Astrocyte of the spinal cord (primary cell): ENCODE measurements at regions not wholly inside any gene's neighbourhood (a gene's known extent, or its start where the extent isn't known, plus 50 kb on each side); places are given as distances from the start of the nearest gene placed in this dataset.

Experiments used
- DNase-seq: peaks from one replicate; pipeline ENCODE4 v3.0.0; 2011; ENCODE audit warnings: low read depth, low spot score
- H3K4me3 ChIP-seq: 2 replicates; pipeline ENCODE4 v1.5.1; 2011; ENCODE audit warnings: low read depth, mild to moderate bottlenecking, low read length, moderate library complexity
- in situ Hi-C: cut with HindIII; loops from 2 replicates; pipeline ENCODE4 v1.10.0; 2017; ENCODE audit warnings: low sequenced_read_pairs
- TF ChIP-seq, protein P1 (sequence below): IDR thresholded peaks from 2 replicates; pipeline ENCODE4 v1.5.1; 2012; ENCODE audit warnings: low read depth, mild to moderate bottlenecking, low read length, inconsistent platforms

DNA sequence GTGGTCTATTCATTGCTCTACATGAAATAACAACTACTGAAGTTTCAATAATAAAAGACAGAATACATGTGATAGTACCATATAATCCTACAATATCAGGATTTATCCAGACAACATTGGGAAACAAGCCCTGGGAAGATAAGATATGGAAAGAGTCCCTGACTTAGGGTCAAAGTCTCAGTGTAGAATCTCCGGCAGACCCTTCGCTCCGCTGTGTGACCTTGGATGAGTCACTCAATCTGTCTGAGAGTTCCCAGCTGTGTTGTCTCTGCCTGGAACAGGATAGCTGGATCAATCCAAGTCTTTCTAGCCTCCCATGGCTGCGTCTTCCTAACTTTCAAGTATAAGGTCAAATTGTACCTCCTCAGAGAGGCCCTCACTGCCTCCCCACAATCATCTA, 335.9 kb downstream of the TMEM114 start:
- TF ChIP-seq, protein P1, sequence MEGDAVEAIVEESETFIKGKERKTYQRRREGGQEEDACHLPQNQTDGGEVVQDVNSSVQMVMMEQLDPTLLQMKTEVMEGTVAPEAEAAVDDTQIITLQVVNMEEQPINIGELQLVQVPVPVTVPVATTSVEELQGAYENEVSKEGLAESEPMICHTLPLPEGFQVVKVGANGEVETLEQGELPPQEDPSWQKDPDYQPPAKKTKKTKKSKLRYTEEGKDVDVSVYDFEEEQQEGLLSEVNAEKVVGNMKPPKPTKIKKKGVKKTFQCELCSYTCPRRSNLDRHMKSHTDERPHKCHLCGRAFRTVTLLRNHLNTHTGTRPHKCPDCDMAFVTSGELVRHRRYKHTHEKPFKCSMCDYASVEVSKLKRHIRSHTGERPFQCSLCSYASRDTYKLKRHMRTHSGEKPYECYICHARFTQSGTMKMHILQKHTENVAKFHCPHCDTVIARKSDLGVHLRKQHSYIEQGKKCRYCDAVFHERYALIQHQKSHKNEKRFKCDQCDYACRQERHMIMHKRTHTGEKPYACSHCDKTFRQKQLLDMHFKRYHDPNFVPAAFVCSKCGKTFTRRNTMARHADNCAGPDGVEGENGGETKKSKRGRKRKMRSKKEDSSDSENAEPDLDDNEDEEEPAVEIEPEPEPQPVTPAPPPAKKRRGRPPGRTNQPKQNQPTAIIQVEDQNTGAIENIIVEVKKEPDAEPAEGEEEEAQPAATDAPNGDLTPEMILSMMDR, result no peak
- in situ Hi-C loops, result no loop called here
- no peak overlapping the region for H3K4me3 ChIP-seq
- DNase-seq, result no peak

DNA sequence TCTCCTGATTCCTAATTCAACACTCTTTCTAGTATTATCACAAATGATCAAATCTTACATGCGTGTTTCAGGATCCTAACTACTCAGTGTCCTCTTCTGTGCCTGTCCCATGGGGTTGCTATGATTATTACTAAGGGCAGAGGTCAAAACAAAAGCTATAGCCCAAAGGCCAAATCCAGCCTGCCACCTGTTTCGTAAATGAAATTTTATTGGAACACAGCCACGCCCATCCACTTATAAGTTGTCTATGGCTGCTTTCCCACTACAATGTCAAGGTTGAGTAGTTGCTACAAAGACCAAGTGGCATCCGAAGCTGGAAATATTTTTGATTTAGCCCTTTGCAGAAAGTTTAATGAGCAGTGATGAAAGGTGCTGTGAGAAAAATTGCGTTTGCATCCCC, 336.6 kb downstream of the TMEM114 start:
- TF ChIP-seq, protein P1, result no peak
- no peak overlapping the region for H3K4me3 ChIP-seq
- in situ Hi-C loops, result no loop called here
- DNase-seq, result no peak

DNA sequence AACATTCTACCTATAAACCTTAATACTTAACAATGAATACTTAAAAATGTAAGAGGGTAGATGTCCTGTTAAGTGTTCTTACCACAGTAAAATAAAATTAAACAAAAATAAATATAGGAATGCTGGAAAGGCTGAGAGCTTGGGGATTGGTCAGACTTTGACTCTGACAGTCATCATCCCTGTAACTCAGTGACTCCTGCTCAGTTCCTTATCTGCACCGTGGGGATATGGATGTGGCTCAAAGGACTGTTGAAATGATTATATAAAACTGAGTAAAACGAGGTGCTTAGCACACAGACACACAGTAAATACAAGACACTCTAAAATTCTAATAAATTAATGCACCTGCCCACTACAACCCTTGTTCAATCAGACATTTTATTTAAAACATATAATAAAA, 338.6 kb downstream of the TMEM114 start:
- H3K4me3 ChIP-seq, result no peak overlapping the region
- DNase-seq, result no peak
- TF ChIP-seq, protein P1, result no peak
- in situ Hi-C loops, result no loop called here

DNA sequence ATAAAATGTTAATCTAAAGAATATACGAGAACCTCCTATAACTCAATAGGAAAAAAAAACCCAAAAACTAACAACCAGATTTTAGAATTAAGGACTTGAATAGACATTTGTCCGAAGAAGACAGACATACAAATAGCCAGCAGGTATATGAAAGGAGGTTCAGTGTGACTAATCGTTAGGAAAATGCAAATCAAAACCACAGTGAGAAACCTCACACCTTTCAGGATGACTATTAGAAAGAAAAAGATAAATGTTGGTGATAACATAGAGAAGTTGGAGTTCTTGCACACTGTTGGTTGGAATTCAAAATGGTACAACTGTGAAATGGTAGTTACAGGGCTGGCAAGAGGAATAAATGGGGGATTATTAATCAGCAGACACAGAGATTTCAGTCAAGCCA, 339.0 kb downstream of the TMEM114 start:
- no peak overlapping the region for H3K4me3 ChIP-seq
- DNase-seq, result no peak
- in situ Hi-C loops, result no loop called here
- TF ChIP-seq, protein P1, result no peak

DNA sequence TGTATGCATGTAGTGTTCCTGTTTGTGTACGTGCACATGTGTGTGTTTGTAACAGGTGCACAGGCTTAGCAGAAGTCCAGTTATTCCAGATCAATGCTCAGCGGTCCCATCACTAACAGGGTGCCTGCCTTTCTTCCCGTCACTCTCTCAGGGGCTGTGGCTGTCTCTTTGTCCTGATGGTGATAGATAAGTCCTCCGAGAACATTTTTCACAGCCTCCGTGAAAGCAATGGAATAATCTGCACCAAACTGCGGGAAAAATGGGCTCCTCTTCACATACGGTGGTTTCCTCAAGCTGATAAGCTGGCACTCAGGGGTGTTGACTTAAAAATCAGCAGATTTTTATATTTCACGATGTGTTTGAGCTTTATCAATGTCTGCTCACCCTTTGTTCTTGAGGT, 342.3 kb downstream of the TMEM114 start:
- no peak for DNase-seq
- in situ Hi-C loops, result no loop called here
- TF ChIP-seq, protein P1, result no peak
- no peak overlapping the region for H3K4me3 ChIP-seq

DNA sequence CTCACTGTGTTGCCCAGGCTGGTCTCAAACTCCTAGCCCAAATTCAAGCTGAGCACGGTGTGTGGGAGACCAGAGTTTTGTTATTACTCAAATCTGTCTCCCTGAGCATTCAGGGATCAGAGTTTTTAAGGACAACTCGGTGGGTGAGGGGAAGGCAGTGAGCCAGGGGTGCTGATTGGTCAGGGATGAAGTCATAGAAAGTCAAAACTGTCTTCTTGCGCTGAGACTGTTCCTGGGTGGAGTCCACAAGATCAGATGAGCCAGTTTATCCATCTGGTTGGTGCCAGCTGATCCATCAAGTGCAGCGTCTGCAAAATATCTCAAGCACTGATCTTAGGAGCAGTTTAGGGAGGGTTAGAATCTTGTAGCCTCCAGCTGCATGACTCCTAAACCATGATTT, 346.3 kb downstream of the TMEM114 start:
- in situ Hi-C loops, result no loop called here
- DNase-seq, result no peak
- TF ChIP-seq, protein P1, result no peak
- no peak overlapping the region for H3K4me3 ChIP-seq

DNA sequence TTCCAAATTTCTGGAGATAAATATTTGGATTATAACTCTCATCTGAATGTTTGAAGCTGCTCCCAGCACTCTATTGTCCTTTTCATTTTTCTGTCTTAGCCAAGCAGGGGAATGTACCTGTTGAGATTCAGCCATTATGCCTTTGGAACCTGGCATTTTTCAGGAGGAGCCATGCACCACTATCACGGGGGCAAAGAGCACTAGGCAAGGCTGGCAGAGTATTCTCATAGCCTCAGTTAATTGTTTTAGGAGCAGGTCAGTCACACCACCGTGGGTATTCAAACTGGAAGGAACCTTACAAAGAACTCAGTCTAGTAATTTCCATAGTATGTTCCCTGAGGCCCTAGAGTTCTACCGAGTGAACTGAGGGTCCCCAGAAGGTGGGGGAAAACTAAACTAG, 348.9 kb downstream of the TMEM114 start:
- in situ Hi-C loops, result no loop called here
- H3K4me3 ChIP-seq, result no peak overlapping the region
- DNase-seq, result no peak
- TF ChIP-seq, protein P1, result no peak
